ENCODE measurements at regions not wholly inside any gene's neighbourhood (a gene's known extent, or its start where the extent isn't known, plus 50 kb on each side); places are given as distances from the start of the nearest gene placed in this dataset.

GRCh38 chr7:115349635-115350034 lies 427.7 kb downstream of the MDFIC start:
- TF ChIP-seq, protein P1, sequence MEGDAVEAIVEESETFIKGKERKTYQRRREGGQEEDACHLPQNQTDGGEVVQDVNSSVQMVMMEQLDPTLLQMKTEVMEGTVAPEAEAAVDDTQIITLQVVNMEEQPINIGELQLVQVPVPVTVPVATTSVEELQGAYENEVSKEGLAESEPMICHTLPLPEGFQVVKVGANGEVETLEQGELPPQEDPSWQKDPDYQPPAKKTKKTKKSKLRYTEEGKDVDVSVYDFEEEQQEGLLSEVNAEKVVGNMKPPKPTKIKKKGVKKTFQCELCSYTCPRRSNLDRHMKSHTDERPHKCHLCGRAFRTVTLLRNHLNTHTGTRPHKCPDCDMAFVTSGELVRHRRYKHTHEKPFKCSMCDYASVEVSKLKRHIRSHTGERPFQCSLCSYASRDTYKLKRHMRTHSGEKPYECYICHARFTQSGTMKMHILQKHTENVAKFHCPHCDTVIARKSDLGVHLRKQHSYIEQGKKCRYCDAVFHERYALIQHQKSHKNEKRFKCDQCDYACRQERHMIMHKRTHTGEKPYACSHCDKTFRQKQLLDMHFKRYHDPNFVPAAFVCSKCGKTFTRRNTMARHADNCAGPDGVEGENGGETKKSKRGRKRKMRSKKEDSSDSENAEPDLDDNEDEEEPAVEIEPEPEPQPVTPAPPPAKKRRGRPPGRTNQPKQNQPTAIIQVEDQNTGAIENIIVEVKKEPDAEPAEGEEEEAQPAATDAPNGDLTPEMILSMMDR (IDR thresholded peaks at IDR 0.05; ENCODE audit: low read length): no peak
- no peak for TF ChIP-seq EZH2 (optimal IDR thresholded peaks at IDR 0.05; ENCODE audit: low read depth, low read length)
